ENCODE measurements at regions not wholly inside any gene's neighbourhood (a gene's known extent, or its start where the extent isn't known, plus 50 kb on each side); places are given as distances from the start of the nearest gene placed in this dataset.
"Not testable (repeated sequence)": the region's sequence is repeated elsewhere in the genome, so short reads cannot be mapped to it uniquely, and the experiment has no call there.

GRCh38 chr6:139954463-139955071 is 580.1 kb upstream of the CITED2 start:
- no peaks in the 10 kb centered on the region for H3K36me3 ChIP-seq (ENCODE audit: control insufficient read depth, insufficient read depth, low read length)
- H3K27ac ChIP-seq (ENCODE audit: low read length): no peak overlapping the region
- DNase-seq: no peak
- H3K9me3 ChIP-seq (replicated peaks; ENCODE audit: control insufficient read depth, low read depth, low read length): peaks cover 3% of the 10 kb centered on the region
- H3K4me1 ChIP-seq (ENCODE audit: control insufficient read depth, insufficient read depth, low read length): no peaks in the 10 kb centered on the region
- no peak overlapping the region for H3K4me3 ChIP-seq (ENCODE audit: low read length)
- H3K27me3 ChIP-seq (ENCODE audit: control insufficient read depth, insufficient read depth, low read length): no peaks in the 10 kb centered on the region

DNA sequence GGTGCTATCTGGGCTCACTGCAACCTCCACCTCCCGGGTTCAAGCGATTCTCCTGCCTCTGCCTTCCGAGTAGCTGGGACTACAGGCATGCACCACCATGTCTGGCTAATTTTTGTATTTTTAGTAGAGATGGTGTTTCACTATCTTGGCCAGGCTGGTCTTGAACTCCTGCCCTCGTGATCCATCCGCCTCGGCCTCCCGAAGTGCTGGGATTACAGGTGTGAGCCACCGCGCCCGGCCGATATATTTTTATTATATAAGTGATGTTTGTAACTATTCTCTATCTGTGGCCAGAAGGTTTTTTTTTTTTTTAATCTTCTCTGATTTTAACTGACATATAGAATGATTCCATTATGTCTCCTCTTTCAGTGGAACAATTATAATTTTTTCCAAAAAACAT is 579.3 kb upstream of the CITED2 start:
- H3K36me3 ChIP-seq (ENCODE audit: control insufficient read depth, insufficient read depth, low read length); H3K9me3 ChIP-seq (replicated peaks; ENCODE audit: control insufficient read depth, low read depth, low read length); H3K27ac ChIP-seq (ENCODE audit: low read length); H3K27me3 ChIP-seq (ENCODE audit: control insufficient read depth, insufficient read depth, low read length); H3K4me1 ChIP-seq (ENCODE audit: control insufficient read depth, insufficient read depth, low read length); DNase-seq; H3K4me3 ChIP-seq (ENCODE audit: low read length): not testable (repeated sequence)
- WGBS (ENCODE audit: insufficient coverage): no CpG with 5 or more reads among the region's 11 CpGs

DNA sequence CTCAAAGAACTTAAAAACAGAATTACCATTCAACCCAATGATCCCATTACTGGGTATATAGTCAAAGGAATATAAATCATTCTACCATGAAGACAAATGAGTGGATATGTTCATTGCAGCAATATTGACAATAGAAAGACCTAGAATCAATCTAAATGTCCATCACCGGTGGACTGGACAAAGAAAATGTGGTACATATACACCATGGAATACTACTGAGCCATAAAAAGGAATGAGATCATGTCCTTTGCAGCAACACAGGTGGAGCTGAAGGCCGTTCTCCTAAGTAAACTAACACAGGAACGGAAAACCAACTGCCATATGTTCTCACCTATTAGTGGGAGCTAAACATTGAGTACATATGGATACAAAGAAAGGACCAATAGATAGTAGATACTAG is 576.7 kb upstream of the CITED2 start:
- no peak for DNase-seq
- no peaks in the 10 kb centered on the region for H3K4me1 ChIP-seq (ENCODE audit: control insufficient read depth, insufficient read depth, low read length)
- no CpG with 5 or more reads among the region's 3 CpGs for WGBS (ENCODE audit: insufficient coverage)
- no peaks in the 10 kb centered on the region for H3K27me3 ChIP-seq (ENCODE audit: control insufficient read depth, insufficient read depth, low read length)
- no peaks in the 10 kb centered on the region for H3K36me3 ChIP-seq (ENCODE audit: control insufficient read depth, insufficient read depth, low read length)
- H3K27ac ChIP-seq (ENCODE audit: low read length): no peak overlapping the region
- H3K4me3 ChIP-seq (ENCODE audit: low read length): no peak overlapping the region
- H3K9me3 ChIP-seq (replicated peaks; ENCODE audit: control insufficient read depth, low read depth, low read length): peaks cover 5% of the 10 kb centered on the region

DNA sequence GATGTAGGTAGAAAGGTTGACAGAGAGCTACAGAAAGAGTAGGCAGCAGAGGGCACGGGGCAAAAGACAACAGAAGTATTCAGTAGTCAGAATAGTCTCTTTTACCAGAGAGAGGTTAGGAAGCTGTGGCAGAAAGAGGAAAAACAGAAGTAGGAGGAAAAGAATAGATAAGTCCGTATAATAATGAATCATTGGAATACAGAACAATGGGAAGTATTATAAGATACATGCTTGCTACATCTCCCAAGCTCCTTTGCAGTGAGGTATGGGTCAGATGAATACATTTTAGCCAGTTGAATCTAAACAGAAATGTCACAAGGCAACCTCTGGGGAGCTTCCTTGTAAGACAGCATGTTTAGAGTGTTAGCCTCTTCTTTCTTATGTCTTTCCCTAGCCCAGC is 570.5 kb upstream of the CITED2 start:
- no peak for DNase-seq
- 90% methylated on average over 1 of the region's 2 CpGs for WGBS (ENCODE audit: insufficient coverage)
- Histone ChIP-seq H3K9me3 (replicated peaks; ENCODE audit: control insufficient read depth, low read depth, low read length) (peaks cover 2% of the 10 kb centered on the region), H3K4me3 (ENCODE audit: low read length) (no peak overlapping the region), H3K36me3 (ENCODE audit: control insufficient read depth, insufficient read depth, low read length) (no peaks in the 10 kb centered on the region), H3K27ac (ENCODE audit: low read length) (no peak overlapping the region), H3K4me1 (ENCODE audit: control insufficient read depth, insufficient read depth, low read length) (peaks cover 6% of the 10 kb centered on the region), H3K27me3 (ENCODE audit: control insufficient read depth, insufficient read depth, low read length) (no peaks in the 10 kb centered on the region)

DNA sequence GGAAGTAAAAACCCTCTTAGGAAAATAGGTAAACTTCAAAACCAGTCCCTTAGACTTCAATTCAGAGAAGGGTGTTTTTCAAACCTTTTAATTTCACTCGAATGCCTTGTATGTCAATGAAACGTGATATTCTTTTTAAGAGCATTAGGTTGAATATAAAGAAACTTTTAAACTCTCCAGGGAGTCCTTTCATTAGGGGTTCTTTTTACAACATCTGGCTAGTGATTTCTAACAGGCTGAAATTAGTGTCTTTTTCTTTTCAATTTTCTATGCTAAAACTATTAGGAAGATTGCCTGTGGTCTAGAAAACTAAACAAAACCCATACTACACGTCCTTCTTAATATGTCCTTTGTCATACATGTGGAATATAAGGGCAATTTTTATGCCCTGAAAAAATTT is 569.7 kb upstream of the CITED2 start:
- Histone ChIP-seq H3K4me1 (ENCODE audit: control insufficient read depth, insufficient read depth, low read length) (peaks cover 6% of the 10 kb centered on the region), H3K27me3 (ENCODE audit: control insufficient read depth, insufficient read depth, low read length) (no peaks in the 10 kb centered on the region), H3K36me3 (ENCODE audit: control insufficient read depth, insufficient read depth, low read length) (no peaks in the 10 kb centered on the region), H3K4me3 (ENCODE audit: low read length) (no peak overlapping the region), H3K9me3 (replicated peaks; ENCODE audit: control insufficient read depth, low read depth, low read length) (no peaks in the 10 kb centered on the region), H3K27ac (ENCODE audit: low read length) (peak overlapping the region; percentile 4)
- no peak for DNase-seq
- no CpG with 5 or more reads among the region's 3 CpGs for WGBS (ENCODE audit: insufficient coverage)

DNA sequence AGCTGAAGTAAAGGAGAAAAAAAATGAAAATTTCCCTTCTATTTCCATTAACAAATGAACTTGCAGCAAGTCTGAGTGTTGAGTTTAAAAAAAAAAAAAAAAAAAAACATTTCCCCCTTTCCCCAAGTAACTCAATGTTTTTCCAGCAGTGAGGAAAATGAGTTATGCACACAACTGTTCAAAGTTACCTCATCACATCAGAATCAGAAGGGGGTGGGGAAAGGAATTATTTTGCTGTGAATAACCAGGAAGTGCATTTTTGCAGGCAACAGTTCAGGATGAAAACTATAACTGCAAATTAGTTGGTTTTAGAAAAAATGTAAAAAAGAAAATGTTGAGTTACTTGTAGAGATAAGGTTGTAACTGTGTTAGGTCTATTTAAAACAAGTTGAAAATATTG is 568.9 kb upstream of the CITED2 start:
- Histone ChIP-seq H3K27ac (ENCODE audit: low read length) (peak overlapping the region; percentile 52), H3K27me3 (ENCODE audit: control insufficient read depth, insufficient read depth, low read length) (no peaks in the 10 kb centered on the region), H3K36me3 (ENCODE audit: control insufficient read depth, insufficient read depth, low read length) (no peaks in the 10 kb centered on the region), H3K4me1 (ENCODE audit: control insufficient read depth, insufficient read depth, low read length) (peaks cover 6% of the 10 kb centered on the region), H3K9me3 (replicated peaks; ENCODE audit: control insufficient read depth, low read depth, low read length) (no peaks in the 10 kb centered on the region), H3K4me3 (ENCODE audit: low read length) (no peak overlapping the region)
- DNase-seq: peak; percentile 95

DNA sequence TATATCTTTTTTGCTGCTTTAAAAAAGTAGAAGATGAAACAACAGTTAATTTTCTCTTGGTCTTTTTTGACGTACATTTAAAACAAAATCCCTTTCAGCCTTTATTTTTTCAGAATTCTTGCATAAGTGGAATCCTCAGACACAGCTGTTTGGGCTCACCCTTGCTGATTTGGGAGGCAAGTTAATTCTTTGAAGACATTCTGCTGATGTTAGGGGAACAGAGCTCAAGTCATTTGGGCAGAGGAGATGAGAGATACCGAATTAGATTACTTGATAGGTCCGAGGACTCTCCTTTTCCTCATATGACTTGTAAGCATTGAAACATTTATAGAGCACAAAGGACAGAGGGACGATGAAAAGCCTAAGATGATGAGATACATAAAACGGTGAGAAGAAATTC is 567.9 kb upstream of the CITED2 start:
- peak; percentile 28 for DNase-seq
- H3K27ac ChIP-seq (ENCODE audit: low read length): peak overlapping the region; percentile 52
- WGBS (ENCODE audit: insufficient coverage): 61% methylated on average over 2 of the region's 5 CpGs
- H3K4me3 ChIP-seq (ENCODE audit: low read length): no peak overlapping the region
- no peaks in the 10 kb centered on the region for H3K27me3 ChIP-seq (ENCODE audit: control insufficient read depth, insufficient read depth, low read length)
- H3K36me3 ChIP-seq (ENCODE audit: control insufficient read depth, insufficient read depth, low read length): no peaks in the 10 kb centered on the region
- H3K9me3 ChIP-seq (replicated peaks; ENCODE audit: control insufficient read depth, low read depth, low read length): no peaks in the 10 kb centered on the region
- H3K4me1 ChIP-seq (ENCODE audit: control insufficient read depth, insufficient read depth, low read length): peaks cover 6% of the 10 kb centered on the region

GRCh38 chr6:139941826-139942225 is 567.4 kb upstream of the CITED2 start:
- Histone ChIP-seq H3K9me3 (replicated peaks; ENCODE audit: control insufficient read depth, low read depth, low read length) (no peaks in the 10 kb centered on the region), H3K27ac (ENCODE audit: low read length) (no peak overlapping the region)
- 0% methylated on average over 1 of the region's 3 CpGs for WGBS (ENCODE audit: insufficient coverage)

GRCh38 chr6:139940741-139941729 is 566.6 kb upstream of the CITED2 start:
- 80% methylated on average over 2 of the region's 8 CpGs for WGBS (ENCODE audit: insufficient coverage)
- H3K27ac ChIP-seq (ENCODE audit: low read length): no peak overlapping the region
- H3K4me3 ChIP-seq (ENCODE audit: low read length): no peak overlapping the region

More at GRCh38 chr6:139941826-139942225, 567.4 kb upstream of the CITED2 start:
- peaks cover 6% of the 10 kb centered on the region for H3K4me1 ChIP-seq (ENCODE audit: control insufficient read depth, insufficient read depth, low read length)
- H3K27me3 ChIP-seq (ENCODE audit: control insufficient read depth, insufficient read depth, low read length): no peaks in the 10 kb centered on the region
- H3K4me3 ChIP-seq (ENCODE audit: low read length): no peak overlapping the region
- H3K36me3 ChIP-seq (ENCODE audit: control insufficient read depth, insufficient read depth, low read length): no peaks in the 10 kb centered on the region
- no peak for DNase-seq

GRCh38 chr6:139939189-139939979 is 564.9 kb upstream of the CITED2 start:
- Histone ChIP-seq H3K9me3 (replicated peaks; ENCODE audit: control insufficient read depth, low read depth, low read length) (no peaks in the 10 kb centered on the region), H3K27ac (ENCODE audit: low read length) (no peak overlapping the region), H3K27me3 (ENCODE audit: control insufficient read depth, insufficient read depth, low read length) (no peaks in the 10 kb centered on the region), H3K4me3 (ENCODE audit: low read length) (no peak overlapping the region), H3K4me1 (ENCODE audit: control insufficient read depth, insufficient read depth, low read length) (peaks cover 6% of the 10 kb centered on the region), H3K36me3 (ENCODE audit: control insufficient read depth, insufficient read depth, low read length) (no peaks in the 10 kb centered on the region)
- no peak for DNase-seq
- WGBS (ENCODE audit: insufficient coverage): 57% methylated on average over 1 of the region's 2 CpGs

More at GRCh38 chr6:139940741-139941729, 566.6 kb upstream of the CITED2 start:
- H3K4me1 ChIP-seq (ENCODE audit: control insufficient read depth, insufficient read depth, low read length): peaks cover 6% of the 10 kb centered on the region
- no peaks in the 10 kb centered on the region for H3K36me3 ChIP-seq (ENCODE audit: control insufficient read depth, insufficient read depth, low read length)
- DNase-seq: peak; percentile 47
- no peaks in the 10 kb centered on the region for H3K9me3 ChIP-seq (replicated peaks; ENCODE audit: control insufficient read depth, low read depth, low read length)
- H3K27me3 ChIP-seq (ENCODE audit: control insufficient read depth, insufficient read depth, low read length): no peaks in the 10 kb centered on the region

Measured in muscle of leg (tissue), 3 donors.